ENCODE measurements at regions not wholly inside any gene's neighbourhood (a gene's known extent, or its start where the extent isn't known, plus 50 kb on each side); places are given as distances from the start of the nearest gene placed in this dataset.

- Mint-ChIP-seq H3K4me3 (no peak overlapping the region), H3K36me3 (ENCODE audit: low read depth) (no peaks in the 10 kb centered on the region), H3K9me3 (peaks cover 22% of the 10 kb centered on the region), H3K27ac (no peak overlapping the region), H3K4me1 (ENCODE audit: low read depth) (no peaks in the 10 kb centered on the region), H3K27me3 (ENCODE audit: low read depth) (no peaks in the 10 kb centered on the region)
Measured at GRCh38 chr16:62135911-62136310, 99.7 kb upstream of the CDH8 start.

- no peak overlapping the region for H3K27ac Mint-ChIP-seq
- no peaks in the 10 kb centered on the region for H3K4me1 Mint-ChIP-seq (ENCODE audit: low read depth)
- H3K27me3 Mint-ChIP-seq (ENCODE audit: low read depth), result no peaks in the 10 kb centered on the region
- H3K9me3 Mint-ChIP-seq, result peaks cover 22% of the 10 kb centered on the region
- H3K36me3 Mint-ChIP-seq (ENCODE audit: low read depth), result no peaks in the 10 kb centered on the region
- H3K4me3 Mint-ChIP-seq, result no peak overlapping the region
Measured at GRCh38 chr16:62135446-62135845, 99.2 kb upstream of the CDH8 start.

DNA sequence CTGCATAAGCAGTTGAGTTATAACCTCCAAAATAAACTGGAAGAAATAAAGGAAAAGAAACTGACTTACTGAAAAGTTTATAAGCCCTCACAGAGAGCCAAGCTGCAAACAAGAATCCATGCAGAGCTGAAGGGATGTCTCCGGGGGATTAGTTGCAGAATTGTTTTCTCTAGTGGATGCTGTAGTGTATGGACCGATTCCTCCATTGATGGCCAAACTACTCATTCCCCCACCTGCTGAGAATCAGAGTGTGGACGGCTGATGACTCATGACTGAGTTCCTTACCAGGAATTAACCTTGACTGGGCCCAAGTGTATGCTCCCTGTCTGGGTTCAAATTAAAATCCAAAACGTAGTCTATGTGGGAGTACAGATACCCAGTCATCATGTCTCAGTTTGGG, 93.9 kb upstream of the CDH8 start:
- Mint-ChIP-seq H3K27me3 (ENCODE audit: low read depth) (no peaks in the 10 kb centered on the region), H3K36me3 (ENCODE audit: low read depth) (no peaks in the 10 kb centered on the region), H3K9me3 (peaks cover 14% of the 10 kb centered on the region), H3K27ac (no peak overlapping the region), H3K4me1 (ENCODE audit: low read depth) (no peaks in the 10 kb centered on the region), H3K4me3 (no peak overlapping the region)

GRCh38 chr16:62105244-62105643, 69.0 kb upstream of the CDH8 start:
- Mint-ChIP-seq H3K36me3 (ENCODE audit: low read depth) (no peaks in the 10 kb centered on the region), H3K4me1 (ENCODE audit: low read depth) (no peaks in the 10 kb centered on the region), H3K9me3 (no peaks in the 10 kb centered on the region), H3K4me3 (no peak overlapping the region), H3K27me3 (ENCODE audit: low read depth) (no peaks in the 10 kb centered on the region), H3K27ac (no peak overlapping the region)

DNA sequence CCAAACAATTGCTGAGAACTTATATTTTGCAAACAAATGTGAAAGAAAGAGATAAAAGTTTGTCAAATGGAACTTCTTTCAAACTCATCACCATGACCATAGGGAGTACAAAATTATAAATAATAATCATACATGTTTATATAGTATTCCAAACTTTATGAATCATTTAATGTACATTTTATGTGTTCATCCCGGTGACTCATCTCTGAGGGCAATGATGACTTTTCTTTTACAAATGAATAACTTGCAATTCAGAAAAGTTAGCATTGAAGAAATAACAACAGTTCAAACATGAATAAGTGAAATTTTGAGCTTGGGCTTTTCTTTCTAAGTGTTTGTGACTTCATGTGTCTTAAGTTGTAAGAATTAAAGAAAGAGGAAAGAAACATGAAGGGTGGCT, 66.3 kb upstream of the CDH8 start:
- Mint-ChIP-seq H3K9me3 (no peaks in the 10 kb centered on the region), H3K27me3 (ENCODE audit: low read depth) (no peaks in the 10 kb centered on the region), H3K36me3 (ENCODE audit: low read depth) (no peaks in the 10 kb centered on the region), H3K4me1 (ENCODE audit: low read depth) (no peaks in the 10 kb centered on the region), H3K27ac (no peak overlapping the region), H3K4me3 (no peak overlapping the region)

DNA sequence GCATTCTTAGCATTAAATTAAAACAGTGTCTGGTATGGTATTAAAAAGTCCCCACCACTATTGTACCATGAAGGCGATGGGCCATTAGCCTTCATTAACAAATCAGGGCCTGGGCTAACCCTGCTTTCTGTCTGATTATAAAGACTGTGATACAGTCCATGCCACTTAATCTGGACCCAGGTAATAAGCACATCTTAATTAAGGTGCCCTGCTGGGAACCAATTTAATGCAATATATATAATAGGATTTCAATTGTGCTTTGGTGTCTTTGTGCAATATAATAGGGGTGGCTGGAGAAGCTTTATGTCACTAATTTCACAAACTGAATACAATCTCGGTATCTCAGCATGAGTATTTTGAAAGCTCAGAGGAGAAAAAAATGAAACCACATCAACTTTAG, 64.4 kb upstream of the CDH8 start:
- Mint-ChIP-seq H3K27me3 (ENCODE audit: low read depth) (no peaks in the 10 kb centered on the region), H3K4me1 (ENCODE audit: low read depth) (no peaks in the 10 kb centered on the region)

GRCh38 chr16:62089715-62090114, 53.5 kb upstream of the CDH8 start:
- no peak overlapping the region for H3K4me3 Mint-ChIP-seq
- H3K27me3 Mint-ChIP-seq (ENCODE audit: low read depth), result no peaks in the 10 kb centered on the region
- no peak overlapping the region for H3K27ac Mint-ChIP-seq
- H3K9me3 Mint-ChIP-seq, result peaks cover 4% of the 10 kb centered on the region
- H3K36me3 Mint-ChIP-seq (ENCODE audit: low read depth), result no peaks in the 10 kb centered on the region
- no peaks in the 10 kb centered on the region for H3K4me1 Mint-ChIP-seq (ENCODE audit: low read depth)

More for the DNA sequence above, 64.4 kb upstream of the CDH8 start:
- Mint-ChIP-seq H3K36me3 (ENCODE audit: low read depth) (no peaks in the 10 kb centered on the region), H3K4me3 (no peak overlapping the region), H3K9me3 (peaks cover 3% of the 10 kb centered on the region), H3K27ac (no peak overlapping the region)

- no peaks in the 10 kb centered on the region for H3K36me3 Mint-ChIP-seq (ENCODE audit: low read depth)
- H3K4me3 Mint-ChIP-seq, result no peak overlapping the region
- no peaks in the 10 kb centered on the region for H3K27me3 Mint-ChIP-seq (ENCODE audit: low read depth)
- no peak overlapping the region for H3K27ac Mint-ChIP-seq
- no peaks in the 10 kb centered on the region for H3K4me1 Mint-ChIP-seq (ENCODE audit: low read depth)
- peaks cover 4% of the 10 kb centered on the region for H3K9me3 Mint-ChIP-seq
Measured at GRCh38 chr16:62088731-62089410, 52.6 kb upstream of the CDH8 start.
